ENCODE measurements at regions not wholly inside any gene's neighbourhood (a gene's known extent, or its start where the extent isn't known, plus 50 kb on each side); places are given as distances from the start of the nearest gene placed in this dataset.

DNA sequence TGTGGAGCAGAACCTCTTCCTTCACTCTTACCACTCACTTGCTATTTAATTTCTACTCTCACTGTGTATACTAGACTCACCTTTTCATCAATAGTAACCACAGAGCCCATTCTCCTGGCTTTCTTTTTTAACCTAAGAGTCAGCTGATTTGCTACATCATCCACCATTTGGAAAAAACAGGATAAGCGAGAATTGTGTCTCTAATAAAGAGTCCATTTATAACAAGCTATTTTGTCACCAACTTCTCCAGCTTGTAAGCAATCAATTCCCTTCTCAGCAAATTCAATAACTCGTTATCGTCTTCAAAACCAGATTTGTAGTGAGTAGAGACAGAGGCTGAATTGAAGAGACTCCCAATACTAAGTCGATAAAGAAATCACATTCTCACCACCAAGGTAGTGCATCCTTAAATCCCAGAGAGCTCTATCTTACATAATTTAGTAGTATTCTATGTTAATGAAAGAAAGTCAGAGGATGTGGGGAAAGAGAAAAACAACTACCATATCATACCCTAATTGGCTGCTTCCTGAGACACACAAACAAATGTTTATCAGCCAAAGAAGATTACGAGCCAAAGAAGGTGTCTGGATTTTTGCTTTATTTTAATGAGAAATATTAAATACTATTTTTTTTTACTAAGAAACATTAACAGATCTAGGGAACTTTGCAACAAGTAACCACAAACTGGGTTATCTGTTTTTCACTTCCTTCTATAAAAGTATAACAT lies 52.5 kb upstream of the SPTBN1 start:
- TF ChIP-seq, protein P1, sequence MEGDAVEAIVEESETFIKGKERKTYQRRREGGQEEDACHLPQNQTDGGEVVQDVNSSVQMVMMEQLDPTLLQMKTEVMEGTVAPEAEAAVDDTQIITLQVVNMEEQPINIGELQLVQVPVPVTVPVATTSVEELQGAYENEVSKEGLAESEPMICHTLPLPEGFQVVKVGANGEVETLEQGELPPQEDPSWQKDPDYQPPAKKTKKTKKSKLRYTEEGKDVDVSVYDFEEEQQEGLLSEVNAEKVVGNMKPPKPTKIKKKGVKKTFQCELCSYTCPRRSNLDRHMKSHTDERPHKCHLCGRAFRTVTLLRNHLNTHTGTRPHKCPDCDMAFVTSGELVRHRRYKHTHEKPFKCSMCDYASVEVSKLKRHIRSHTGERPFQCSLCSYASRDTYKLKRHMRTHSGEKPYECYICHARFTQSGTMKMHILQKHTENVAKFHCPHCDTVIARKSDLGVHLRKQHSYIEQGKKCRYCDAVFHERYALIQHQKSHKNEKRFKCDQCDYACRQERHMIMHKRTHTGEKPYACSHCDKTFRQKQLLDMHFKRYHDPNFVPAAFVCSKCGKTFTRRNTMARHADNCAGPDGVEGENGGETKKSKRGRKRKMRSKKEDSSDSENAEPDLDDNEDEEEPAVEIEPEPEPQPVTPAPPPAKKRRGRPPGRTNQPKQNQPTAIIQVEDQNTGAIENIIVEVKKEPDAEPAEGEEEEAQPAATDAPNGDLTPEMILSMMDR (IDR thresholded peaks at IDR 0.05): no peak
- TF ChIP-seq POLR2A (IDR thresholded peaks at IDR 0.05): no peak
